GM19328 (cell line): ENCODE measurements at regions not wholly inside any gene's neighbourhood (a gene's known extent, or its start where the extent isn't known, plus 50 kb on each side); places are given as distances from the start of the nearest gene placed in this dataset.

Experiments used
- ATAC-seq: cut with Tn5 transposase; IDR thresholded peaks from one replicate; pipeline ENCODE4 v1.9.1; 2021; ENCODE audit warnings: mild to moderate bottlenecking, moderate library complexity; ENCODE audit not compliant: unreplicated experiment

- ATAC-seq, result no peak
These were observed 51.3 kb downstream of the GADD45G start for GRCh38 chr9:89655990-89656657.

GRCh38 chr9:89657295-89657694 is 52.5 kb downstream of the GADD45G start:
- no peak for ATAC-seq

GRCh38 chr9:89657765-89658164 is 53.0 kb downstream of the GADD45G start:
- no peak for ATAC-seq

- ATAC-seq, result no peak
These were observed 53.6 kb downstream of the GADD45G start for GRCh38 chr9:89658401-89658800.

- ATAC-seq, result no peak
These were observed 54.1 kb downstream of the GADD45G start for GRCh38 chr9:89658931-89659330.

GRCh38 chr9:89659473-89659872 is 54.7 kb downstream of the GADD45G start:
- no peak for ATAC-seq

GRCh38 chr9:89659891-89660685 is 55.3 kb downstream of the GADD45G start:
- no peak for ATAC-seq

GRCh38 chr9:89661391-89661949 is 56.7 kb downstream of the GADD45G start:
- no peak for ATAC-seq

GRCh38 chr9:89661956-89662717 is 57.3 kb downstream of the GADD45G start:
- no peak for ATAC-seq

GRCh38 chr9:89662718-89663613 is 58.2 kb downstream of the GADD45G start:
- no peak for ATAC-seq

- no peak for ATAC-seq
These were observed 58.8 kb downstream of the GADD45G start for GRCh38 chr9:89663614-89663970.

GRCh38 chr9:89664010-89664409 is 59.2 kb downstream of the GADD45G start:
- no peak for ATAC-seq

- no peak for ATAC-seq
These were observed 60.1 kb downstream of the GADD45G start for GRCh38 chr9:89664896-89665329.

- no peak for ATAC-seq
These were observed 61.6 kb downstream of the GADD45G start for GRCh38 chr9:89666364-89666763.

- ATAC-seq, result no peak
These were observed 62.1 kb downstream of the GADD45G start for GRCh38 chr9:89666950-89667349.

- ATAC-seq, result no peak
These were observed 62.9 kb downstream of the GADD45G start for GRCh38 chr9:89667726-89668125.

GRCh38 chr9:89668216-89668865 is 63.5 kb downstream of the GADD45G start:
- no peak for ATAC-seq

GRCh38 chr9:89668866-89669246 is 64.0 kb downstream of the GADD45G start:
- ATAC-seq, result no peak

GRCh38 chr9:89669361-89669842 is 64.6 kb downstream of the GADD45G start:
- no peak for ATAC-seq

GRCh38 chr9:89670114-89670513 is 65.3 kb downstream of the GADD45G start:
- no peak for ATAC-seq
